SK-N-MC (cell line): ENCODE measurements at regions not wholly inside any gene's neighbourhood (a gene's known extent, or its start where the extent isn't known, plus 50 kb on each side); places are given as distances from the start of the nearest gene placed in this dataset.
"Not testable (repeated sequence)": the region's sequence is repeated elsewhere in the genome, so short reads cannot be mapped to it uniquely, and the experiment has no call there.

Experiments used
- DNase-seq: peaks from one replicate; pipeline ENCODE4 v3.0.0-alpha.2; 2011; ENCODE audit warnings: low read depth, low spot score
- H3K27ac ChIP-seq: fragments of 200-600 bp; sonication (generic); 2 replicates; pipeline ENCODE4 v1.5.1; 2016; ENCODE audit warnings: mixed run types
- H3K36me3 ChIP-seq: fragments of 200-600 bp; sonication (generic); 2 replicates; pipeline ENCODE4 v1.6.1; 2017; ENCODE audit warnings: antibody characterized with exemption, low read length, mixed read lengths; ENCODE audit not compliant: insufficient read depth
- H3K4me3 ChIP-seq: fragments of 200-600 bp; sonication (generic); 2 replicates; pipeline ENCODE4 v1.5.1; 2016
- H3K9ac ChIP-seq: fragments of 200-600 bp; sonication (generic); 2 replicates; pipeline ENCODE4 v1.8.0; 2017; ENCODE audit warnings: mixed run types, mixed read lengths; ENCODE audit not compliant: insufficient read length
- H3K9me3 ChIP-seq: fragments of 200-600 bp; sonication (generic); 2 replicates; pipeline ENCODE4 v1.6.1; 2017; ENCODE audit warnings: low read depth, mild to moderate bottlenecking, antibody characterized with exemption, low read length, moderate library complexity, mixed read lengths
- EZH2 ChIP-seq: fragments of 200-600 bp; sonication (generic); IDR thresholded peaks from one replicate; pipeline ENCODE4 v1.6.1; 2017; ENCODE audit warnings: antibody characterized with exemption
- FOXP2 ChIP-seq: optimal IDR thresholded peaks from 2 replicates; pipeline ENCODE3; 2011; ENCODE audit warnings: mild to moderate bottlenecking, moderate library complexity; ENCODE audit not compliant: insufficient read depth; ENCODE audit errors: extremely low read length, control extremely low read depth
- POLR2AphosphoS5 ChIP-seq: IDR thresholded peaks from 2 replicates; pipeline ENCODE4 v1.6.1; 2012; ENCODE audit warnings: mild to moderate bottlenecking, low read depth, low read length, borderline replicate concordance

- DNase-seq, result no peak
- Histone ChIP-seq H3K9me3 (no peaks in the 10 kb centered on the region), H3K9ac (no peak overlapping the region), H3K4me3 (no peak overlapping the region), H3K27ac (no peak overlapping the region), H3K36me3 (no peaks in the 10 kb centered on the region)
- TF ChIP-seq POLR2AphosphoS5 (no peak), EZH2 (no peak), FOXP2 (no peak)
These were observed 242.2 kb upstream of the FANCL start for GRCh38 chr2:58483307-58483706.

DNA sequence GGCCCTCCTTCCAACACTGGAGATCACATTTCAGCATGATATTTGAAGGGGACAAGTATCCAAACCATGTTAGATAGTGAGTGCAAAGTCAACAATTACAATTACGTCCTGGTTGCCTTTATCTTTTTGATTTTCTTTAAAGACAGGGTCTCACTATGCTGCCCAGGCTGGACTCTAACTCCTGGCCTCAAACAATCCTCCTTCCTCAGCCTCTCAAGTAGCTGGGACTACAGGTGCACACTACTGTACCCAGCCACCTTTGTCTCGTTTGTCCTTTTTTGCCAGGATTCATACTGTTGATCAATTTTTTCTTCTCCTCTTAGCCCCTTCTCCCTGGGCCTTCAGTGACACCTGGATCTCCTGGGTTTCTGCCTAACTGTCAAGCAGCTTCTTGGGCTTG is 240.5 kb upstream of the FANCL start:
- DNase-seq, result no peak
- Histone ChIP-seq H3K4me3 (no peak overlapping the region), H3K9me3 (no peaks in the 10 kb centered on the region), H3K27ac (no peak overlapping the region), H3K36me3 (no peaks in the 10 kb centered on the region), H3K9ac (no peak overlapping the region)
- TF ChIP-seq POLR2AphosphoS5 (no peak), FOXP2 (no peak)

- H3K36me3 ChIP-seq, result no peaks in the 10 kb centered on the region
- TF ChIP-seq FOXP2 (no peak), POLR2AphosphoS5 (no peak), EZH2 (no peak)
- DNase-seq, result no peak
- H3K9me3 ChIP-seq, result no peaks in the 10 kb centered on the region
- no peak overlapping the region for H3K4me3 ChIP-seq
- no peak overlapping the region for H3K9ac ChIP-seq
- H3K27ac ChIP-seq, result no peak overlapping the region
These were observed 239.0 kb upstream of the FANCL start for GRCh38 chr2:58480141-58480540.

DNA sequence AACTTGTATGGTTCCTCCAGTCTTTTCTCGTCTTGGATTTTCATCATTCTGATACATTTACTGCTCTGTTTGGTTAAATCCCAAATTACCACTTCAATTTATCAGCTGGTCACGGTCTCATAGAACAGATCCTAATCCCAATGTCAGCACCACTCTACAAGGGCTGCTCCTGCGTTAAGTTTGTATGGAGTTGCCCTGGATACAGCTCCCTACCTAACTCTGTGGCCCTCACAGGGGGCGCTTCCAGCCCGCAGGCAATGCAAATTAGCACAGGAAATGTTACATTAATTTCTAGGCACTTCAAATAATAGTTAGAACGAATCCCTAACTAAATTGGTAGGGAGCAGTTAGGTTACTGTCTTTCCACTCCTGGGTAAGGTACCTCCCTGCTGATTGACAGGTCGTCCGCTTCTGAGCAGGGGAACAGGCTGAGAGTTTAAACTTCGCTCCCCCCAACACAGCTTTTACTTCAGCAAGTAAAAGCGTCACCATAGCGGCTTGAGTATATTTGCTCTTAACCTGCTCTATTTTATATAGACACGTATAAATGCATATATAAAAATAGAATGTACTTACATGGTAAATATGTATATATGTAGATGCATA is 238.5 kb upstream of the FANCL start:
- H3K36me3 ChIP-seq, result no peaks in the 10 kb centered on the region
- TF ChIP-seq POLR2AphosphoS5, result no peak
- TF ChIP-seq FOXP2, result no peak
- no peak for TF ChIP-seq EZH2
- H3K4me3 ChIP-seq, result no peak overlapping the region; the same call in 1 of the 2 replicates
- H3K9me3 ChIP-seq, result no peaks in the 10 kb centered on the region
- no peak overlapping the region for H3K9ac ChIP-seq
- no peak overlapping the region for H3K27ac ChIP-seq
- DNase-seq, result peak; percentile 48

DNA sequence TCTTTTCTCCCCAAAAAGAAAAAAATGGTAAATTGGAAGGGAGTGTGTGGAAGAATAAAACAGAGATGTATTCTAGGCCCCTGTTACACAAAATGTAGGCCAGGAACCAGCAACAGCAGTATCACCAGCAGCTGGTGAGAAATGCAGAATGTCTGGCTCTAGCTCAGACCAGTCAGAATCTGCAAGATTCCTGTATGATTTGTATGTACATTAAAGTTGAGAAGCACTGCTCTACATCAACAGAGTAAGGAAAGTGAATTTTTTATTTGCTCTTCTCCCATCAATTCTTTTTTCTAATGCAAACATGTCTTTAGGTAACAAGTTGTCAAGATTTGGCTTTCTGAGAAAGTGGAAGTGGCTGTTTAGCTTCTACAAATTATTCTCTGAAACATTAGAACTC is 235.4 kb upstream of the FANCL start:
- no peak for DNase-seq
- TF ChIP-seq EZH2 (no peak), POLR2AphosphoS5 (no peak), FOXP2 (no peak)
- no peak overlapping the region for H3K9ac ChIP-seq
- H3K9me3 ChIP-seq, result no peaks in the 10 kb centered on the region
- no peaks in the 10 kb centered on the region for H3K36me3 ChIP-seq
- H3K4me3 ChIP-seq, result no peak overlapping the region
- no peak overlapping the region for H3K27ac ChIP-seq

DNA sequence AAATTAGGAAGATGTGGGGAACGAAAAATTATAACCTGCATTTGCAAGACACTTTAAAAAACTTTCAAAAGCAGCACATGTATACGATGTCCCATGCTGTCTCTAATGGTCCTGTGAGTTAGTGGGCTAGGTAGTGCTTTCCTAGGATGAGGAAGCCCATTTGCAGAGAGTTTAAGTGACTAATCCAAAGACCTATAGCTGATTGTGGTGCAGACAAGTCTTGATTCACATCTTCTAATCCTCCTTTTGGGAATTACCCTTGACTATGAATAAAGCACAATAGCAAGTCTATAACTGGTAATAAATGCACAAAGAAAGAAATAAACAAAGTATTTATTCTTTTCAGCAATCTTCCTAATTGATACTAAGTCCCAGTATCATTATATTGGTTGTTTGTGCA is 234.6 kb upstream of the FANCL start:
- Histone ChIP-seq H3K9ac (no peak overlapping the region), H3K27ac (no peak overlapping the region), H3K9me3 (no peaks in the 10 kb centered on the region), H3K36me3 (no peaks in the 10 kb centered on the region), H3K4me3 (no peak overlapping the region)
- DNase-seq, result no peak
- TF ChIP-seq POLR2AphosphoS5, result no peak
- no peak for TF ChIP-seq FOXP2
- TF ChIP-seq EZH2, result no peak

- TF ChIP-seq POLR2AphosphoS5, result no peak
- TF ChIP-seq FOXP2, result no peak
- no peak for TF ChIP-seq EZH2
- Histone ChIP-seq H3K27ac (no peak overlapping the region), H3K36me3 (no peaks in the 10 kb centered on the region), H3K4me3 (no peak overlapping the region), H3K9ac (no peak overlapping the region), H3K9me3 (no peaks in the 10 kb centered on the region)
- DNase-seq, result no peak
These were observed 232.0 kb upstream of the FANCL start for GRCh38 chr2:58473165-58473564.

- Histone ChIP-seq H3K9me3 (no peaks in the 10 kb centered on the region), H3K27ac (no peak overlapping the region), H3K36me3 (no peaks in the 10 kb centered on the region), H3K4me3 (no peak overlapping the region), H3K9ac (no peak overlapping the region)
- no peak for DNase-seq
- no peak for TF ChIP-seq EZH2
- TF ChIP-seq POLR2AphosphoS5, result no peak
- no peak for TF ChIP-seq FOXP2
These were observed 225.7 kb upstream of the FANCL start for GRCh38 chr2:58466804-58467203.

DNA sequence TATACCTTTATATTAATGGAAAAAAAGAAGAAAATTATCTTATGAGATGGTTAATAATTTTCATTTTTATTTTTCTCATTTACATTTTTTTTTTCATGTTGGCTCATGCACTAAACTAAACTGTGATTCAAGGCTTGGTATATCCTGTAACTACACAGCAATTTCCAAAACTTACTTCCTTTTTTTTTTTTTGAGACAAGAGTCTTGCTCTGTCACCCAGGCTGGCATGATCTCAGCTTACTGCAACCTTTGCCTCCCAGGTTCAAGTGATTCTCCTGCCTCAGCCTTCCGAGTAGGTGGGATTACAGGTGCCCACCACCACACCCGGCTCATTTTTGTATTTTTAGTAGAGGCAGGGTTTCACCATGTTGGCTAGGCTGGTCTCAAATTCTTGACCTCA is 224.9 kb upstream of the FANCL start:
- H3K36me3 ChIP-seq, H3K4me3 ChIP-seq, H3K27ac ChIP-seq, H3K9ac ChIP-seq, H3K9me3 ChIP-seq, DNase-seq: not testable (repeated sequence)

DNA sequence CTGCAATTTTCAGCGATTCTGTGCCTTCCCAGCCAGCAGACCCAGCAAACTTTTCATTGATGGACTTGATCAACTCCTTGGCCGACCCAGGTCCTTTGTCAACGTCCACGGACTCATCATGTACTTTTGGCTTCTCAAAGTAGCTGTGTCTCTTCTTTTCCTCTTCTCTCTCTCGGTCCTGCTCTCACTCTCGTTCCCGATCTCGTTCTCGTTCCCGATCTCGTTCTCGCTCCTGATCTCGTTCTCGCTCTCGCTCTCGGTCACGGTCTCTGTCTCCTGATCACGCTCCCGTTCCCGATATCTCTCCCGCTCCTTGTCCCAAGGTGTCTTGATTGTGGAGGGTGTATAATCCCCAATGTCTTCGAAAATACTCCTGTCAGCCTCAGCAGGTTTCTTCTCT is 219.5 kb upstream of the FANCL start:
- no peaks in the 10 kb centered on the region for H3K36me3 ChIP-seq
- DNase-seq, result no peak
- H3K9ac ChIP-seq, result no peak overlapping the region
- H3K27ac ChIP-seq, result no peak overlapping the region
- no peaks in the 10 kb centered on the region for H3K9me3 ChIP-seq
- no peak for TF ChIP-seq POLR2AphosphoS5
- TF ChIP-seq EZH2, result no peak
- no peak for TF ChIP-seq FOXP2
- H3K4me3 ChIP-seq, result no peak overlapping the region
